ENCODE measurements at regions not wholly inside any gene's neighbourhood (a gene's known extent, or its start where the extent isn't known, plus 50 kb on each side); places are given as distances from the start of the nearest gene placed in this dataset.
"Not testable (repeated sequence)": the region's sequence is repeated elsewhere in the genome, so short reads cannot be mapped to it uniquely, and the experiment has no call there.

DNA sequence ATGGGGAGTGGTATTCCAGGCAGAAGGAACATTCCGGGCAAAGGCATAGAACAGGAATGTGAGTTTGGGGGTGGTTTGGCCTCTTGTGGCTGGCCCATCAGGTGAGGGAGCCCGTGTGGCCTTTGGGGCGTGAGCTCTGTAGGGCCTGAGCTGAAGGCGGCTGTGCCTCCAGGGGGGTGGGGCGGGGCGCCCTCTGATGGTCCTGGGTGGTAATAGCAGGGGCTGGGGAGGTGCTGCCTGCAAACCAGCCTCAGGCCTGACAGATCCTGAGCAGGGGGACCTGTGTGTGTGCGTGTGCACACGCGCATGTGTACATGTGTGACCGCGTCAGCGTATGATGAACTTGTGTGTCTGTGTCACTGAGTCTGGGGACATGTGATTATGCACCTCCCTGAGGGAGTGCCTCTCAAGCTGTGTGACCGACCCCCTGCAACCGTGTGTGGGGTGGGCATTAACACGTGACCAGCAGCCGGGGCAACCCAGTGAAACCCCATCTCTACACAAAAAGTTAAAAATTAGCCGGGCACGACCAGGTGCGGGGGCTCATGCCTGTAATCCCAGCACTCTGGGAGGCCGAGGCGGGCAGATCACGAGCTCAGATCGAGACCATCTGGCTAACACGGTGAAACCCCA, 177.1 kb downstream of the TBC1D2B start:
- TF ChIP-seq, protein P1, sequence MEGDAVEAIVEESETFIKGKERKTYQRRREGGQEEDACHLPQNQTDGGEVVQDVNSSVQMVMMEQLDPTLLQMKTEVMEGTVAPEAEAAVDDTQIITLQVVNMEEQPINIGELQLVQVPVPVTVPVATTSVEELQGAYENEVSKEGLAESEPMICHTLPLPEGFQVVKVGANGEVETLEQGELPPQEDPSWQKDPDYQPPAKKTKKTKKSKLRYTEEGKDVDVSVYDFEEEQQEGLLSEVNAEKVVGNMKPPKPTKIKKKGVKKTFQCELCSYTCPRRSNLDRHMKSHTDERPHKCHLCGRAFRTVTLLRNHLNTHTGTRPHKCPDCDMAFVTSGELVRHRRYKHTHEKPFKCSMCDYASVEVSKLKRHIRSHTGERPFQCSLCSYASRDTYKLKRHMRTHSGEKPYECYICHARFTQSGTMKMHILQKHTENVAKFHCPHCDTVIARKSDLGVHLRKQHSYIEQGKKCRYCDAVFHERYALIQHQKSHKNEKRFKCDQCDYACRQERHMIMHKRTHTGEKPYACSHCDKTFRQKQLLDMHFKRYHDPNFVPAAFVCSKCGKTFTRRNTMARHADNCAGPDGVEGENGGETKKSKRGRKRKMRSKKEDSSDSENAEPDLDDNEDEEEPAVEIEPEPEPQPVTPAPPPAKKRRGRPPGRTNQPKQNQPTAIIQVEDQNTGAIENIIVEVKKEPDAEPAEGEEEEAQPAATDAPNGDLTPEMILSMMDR (IDR thresholded peaks at IDR 0.05) = peak; percentile 74
- TF ChIP-seq POLR2AphosphoS5, TCF7L2 (IDR thresholded peaks at IDR 0.05; ENCODE audit: low read depth, low read length): not testable (repeated sequence)

Data from Panc1 (cell line).